Fibroblast of skin of left biceps (primary cell): ENCODE measurements at regions not wholly inside any gene's neighbourhood (a gene's known extent, or its start where the extent isn't known, plus 50 kb on each side); places are given as distances from the start of the nearest gene placed in this dataset.
"Not testable (repeated sequence)": the region's sequence is repeated elsewhere in the genome, so short reads cannot be mapped to it uniquely, and the experiment has no call there.

ENCODE experiments used
- DNase-seq, 2 experiments: peaks; one replicate each; pipeline ENCODE4 v3.0.0-alpha.2; 2013; ENCODE audit warnings: low read depth in 2 of 2

DNA sequence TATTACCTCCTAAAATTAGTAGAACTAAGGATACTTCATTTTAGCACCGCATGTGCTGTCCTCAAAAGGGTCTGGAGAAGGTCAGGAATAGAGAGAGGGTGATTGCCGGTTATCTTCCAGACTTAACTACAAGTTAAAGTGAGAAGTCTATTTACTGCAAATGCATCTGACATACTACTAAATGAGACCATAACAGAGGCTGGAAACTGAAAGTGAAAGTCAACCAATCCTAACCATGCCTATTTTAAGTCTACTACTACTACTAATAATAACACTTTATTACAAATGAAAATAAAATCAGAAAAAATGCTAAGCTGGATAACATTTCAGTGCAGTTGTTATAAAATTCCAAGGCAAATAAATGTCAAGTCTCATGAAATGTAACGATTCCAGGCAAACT lies 244.7 kb downstream of the KIF20B start:
- DNase-seq, result no peak

GRCh38 chr10:89949496-89949895 lies 248.1 kb downstream of the KIF20B start:
- no peak for DNase-seq

- no peak for DNase-seq
Observed at GRCh38 chr10:89952325-89952724, 250.9 kb downstream of the KIF20B start.

DNA sequence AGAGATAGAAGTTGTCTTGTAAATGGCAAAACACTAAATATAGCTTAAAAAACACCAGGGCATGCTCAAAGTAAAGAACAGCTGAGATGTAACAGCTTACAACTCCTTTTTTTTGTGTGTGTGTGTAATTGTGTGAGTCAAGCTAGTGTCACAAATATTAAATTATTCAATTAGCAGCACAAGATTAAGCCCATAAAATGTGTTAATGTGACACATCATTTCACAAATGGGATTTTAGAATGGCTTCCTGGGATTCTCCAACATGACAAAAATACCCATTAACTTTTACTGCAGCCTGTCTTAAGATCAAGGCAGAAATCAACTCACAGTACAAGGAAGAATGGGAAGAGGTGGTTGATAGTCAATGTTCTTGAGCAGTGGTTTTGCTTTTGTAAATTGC lies 251.4 kb downstream of the KIF20B start:
- DNase-seq, result no peak

- no peak for DNase-seq
Observed at GRCh38 chr10:89954061-89954460, 252.7 kb downstream of the KIF20B start.

- DNase-seq, result no peak
Observed at GRCh38 chr10:89954787-89955566, 253.6 kb downstream of the KIF20B start.

GRCh38 chr10:89959433-89960110 lies 258.2 kb downstream of the KIF20B start:
- no peak for DNase-seq

DNA sequence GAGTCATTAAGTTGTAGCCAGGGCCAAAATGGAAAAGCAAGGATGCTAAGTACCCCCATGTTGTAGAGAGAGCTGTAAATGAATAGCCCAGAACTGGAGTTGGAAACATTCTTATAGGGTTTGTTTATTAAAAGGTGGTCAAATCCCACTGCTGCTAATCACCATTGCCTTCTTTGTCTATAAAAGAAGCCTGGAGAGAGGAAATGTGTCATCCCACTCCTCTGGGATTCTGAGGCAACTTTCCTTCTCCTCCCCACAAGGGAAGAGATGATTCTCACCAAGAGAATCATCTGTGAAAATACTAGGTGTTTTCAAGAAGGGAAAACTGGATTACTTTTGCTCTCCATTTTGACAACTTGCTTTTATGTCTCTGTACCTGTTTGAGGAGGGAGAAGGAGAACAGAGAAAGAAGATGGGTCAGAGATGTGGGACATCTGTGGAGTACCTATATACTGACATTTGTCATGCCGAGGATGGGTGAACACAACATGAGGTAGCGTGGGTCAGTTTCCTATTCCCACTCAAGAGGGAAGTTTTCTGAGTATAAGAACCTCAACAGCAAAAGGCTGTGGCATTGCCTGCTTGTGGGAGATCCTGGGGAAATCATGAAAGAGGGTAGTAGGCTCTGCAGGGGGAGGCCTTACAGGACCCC lies 262.2 kb downstream of the KIF20B start:
- no peak for DNase-seq

GRCh38 chr10:89966211-89966610 lies 264.8 kb downstream of the KIF20B start:
- DNase-seq, result no peak

GRCh38 chr10:89973326-89973725 lies 271.9 kb downstream of the KIF20B start:
- DNase-seq, result no peak

GRCh38 chr10:89975071-89975470 lies 273.7 kb downstream of the KIF20B start:
- DNase-seq, result no peak

GRCh38 chr10:89975771-89976170 lies 274.4 kb downstream of the KIF20B start:
- DNase-seq, result no peak

DNA sequence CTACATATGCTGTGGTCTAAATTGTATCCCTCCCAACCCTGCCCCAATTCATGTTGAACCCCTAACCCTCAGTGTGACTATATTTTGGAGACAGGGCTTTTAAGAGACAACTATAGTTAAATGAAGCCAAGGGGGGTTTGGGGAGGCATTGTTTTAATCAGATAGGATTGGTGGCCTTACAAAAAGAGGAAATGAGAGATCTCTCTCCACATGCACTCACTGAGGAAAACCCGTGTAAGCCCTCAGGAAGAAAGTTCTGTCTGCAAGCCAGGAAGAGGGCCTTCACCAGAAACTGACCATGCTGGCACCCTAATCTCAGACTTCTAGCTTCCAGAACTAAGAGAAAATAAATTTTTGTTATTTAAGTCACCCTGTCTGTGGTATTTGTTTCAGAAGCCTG lies 276.7 kb downstream of the KIF20B start:
- no peak for DNase-seq

GRCh38 chr10:89979726-89980125 lies 278.3 kb downstream of the KIF20B start:
- DNase-seq, result no peak

DNA sequence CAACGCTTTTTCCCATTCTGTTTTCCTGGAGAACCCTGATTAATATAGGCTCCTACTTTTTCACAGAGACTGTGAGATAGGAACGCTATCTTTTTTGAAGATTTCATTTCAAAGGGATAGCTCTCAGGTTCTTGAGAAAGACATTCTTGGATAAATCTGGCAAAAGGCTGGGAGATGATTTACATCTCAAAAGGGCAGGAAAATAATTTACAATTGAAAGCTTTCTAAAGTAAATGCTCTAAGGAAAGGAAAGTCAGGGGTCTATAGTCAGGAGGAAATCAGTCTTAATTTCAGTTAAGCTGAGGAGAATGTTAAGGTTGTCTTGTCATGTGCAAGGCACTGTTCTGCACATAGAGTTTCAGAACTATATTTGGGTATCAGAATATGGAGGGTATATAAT lies 278.8 kb downstream of the KIF20B start:
- no peak for DNase-seq

DNA sequence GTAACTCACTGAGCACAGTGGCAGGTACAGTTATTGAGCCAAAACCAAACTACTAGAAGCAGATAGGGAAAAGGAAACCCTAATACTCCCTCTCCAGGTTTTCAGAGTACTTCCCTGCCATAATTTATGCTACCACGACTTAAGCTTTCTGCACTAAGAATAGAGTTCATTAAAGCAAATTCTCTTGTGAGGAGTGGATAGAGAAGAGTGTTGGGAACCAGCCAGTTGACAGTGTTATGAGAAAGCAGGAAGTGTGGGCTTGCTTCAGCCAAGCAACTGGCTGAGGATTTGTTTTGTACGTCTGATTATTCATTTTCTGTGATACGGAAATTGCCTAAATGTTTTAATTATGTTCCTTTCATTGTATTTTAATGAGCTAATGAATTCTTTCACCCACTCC lies 280.5 kb downstream of the KIF20B start:
- no peak for DNase-seq

GRCh38 chr10:89985446-89985845 lies 284.1 kb downstream of the KIF20B start:
- DNase-seq, result no peak

- DNase-seq, result not testable (repeated sequence)
Observed at GRCh38 chr10:89988361-89988760, 287.0 kb downstream of the KIF20B start.

- no peak for DNase-seq
Observed at GRCh38 chr10:89992575-89992974, 291.2 kb downstream of the KIF20B start.

- DNase-seq, result peak in 1 of 2 experiments; percentile 2
Observed at GRCh38 chr10:90007226-90007625, 305.8 kb downstream of the KIF20B start.

DNA sequence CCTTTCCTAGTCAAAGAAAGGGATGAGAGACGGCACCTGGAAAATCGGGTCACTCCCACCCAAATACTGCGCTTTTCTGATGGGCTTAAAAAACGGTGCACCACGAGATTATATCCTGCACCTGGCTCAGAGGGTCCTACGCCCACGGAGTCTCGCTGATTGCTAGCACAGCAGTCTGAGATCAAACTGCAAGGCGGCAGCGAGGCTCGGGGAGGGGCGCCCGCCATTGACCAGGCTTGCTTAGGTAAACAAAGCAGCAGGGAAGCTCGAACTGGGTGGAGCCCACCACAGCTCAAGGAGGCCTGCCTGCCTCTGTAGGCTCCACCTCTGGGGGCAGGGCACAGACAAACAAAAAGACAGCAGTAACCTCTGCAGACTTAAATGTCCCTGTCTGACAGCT lies 309.9 kb downstream of the KIF20B start:
- DNase-seq, result not testable (repeated sequence)

GRCh38 chr10:90018819-90019218 lies 317.4 kb downstream of the KIF20B start:
- DNase-seq, result no peak

GRCh38 chr10:90020506-90020905 lies 319.1 kb downstream of the KIF20B start:
- no peak for DNase-seq
